ENCODE measurements at regions not wholly inside any gene's neighbourhood (a gene's known extent, or its start where the extent isn't known, plus 50 kb on each side); places are given as distances from the start of the nearest gene placed in this dataset.

DNA sequence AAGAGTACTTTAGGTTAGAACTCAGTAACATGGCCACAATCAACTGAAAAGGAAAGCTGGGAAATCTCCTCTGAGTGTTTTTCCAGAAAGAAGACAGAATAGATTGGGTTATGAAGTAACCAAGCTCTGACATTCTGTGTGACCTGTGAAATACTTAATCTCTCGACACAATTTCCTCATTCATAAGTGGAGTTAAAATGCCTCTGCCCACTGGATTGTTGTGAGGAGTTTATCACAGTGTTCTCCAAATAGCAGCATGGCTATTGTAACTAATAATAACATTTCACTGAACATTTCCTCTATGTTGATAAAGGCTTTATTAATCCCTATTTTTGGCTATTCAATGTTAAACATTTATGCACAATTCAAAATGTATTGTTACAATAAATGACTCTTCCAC lies 311.0 kb downstream of the GABRB2 start:
- DNase-seq (ENCODE audit: low read depth in 2 of 2): no peak

GRCh38 chr5:161233553-161233952 lies 313.0 kb downstream of the GABRB2 start:
- no peak for DNase-seq (ENCODE audit: low read depth in 2 of 2)

- no peak for DNase-seq (ENCODE audit: low read depth in 2 of 2)
These were observed 316.3 kb downstream of the GABRB2 start for GRCh38 chr5:161230221-161230620.

GRCh38 chr5:161219816-161220215 lies 326.7 kb downstream of the GABRB2 start:
- no peak for DNase-seq (ENCODE audit: low read depth in 2 of 2)

- no peak for DNase-seq (ENCODE audit: low read depth in 2 of 2)
These were observed 329.6 kb downstream of the GABRB2 start for GRCh38 chr5:161216877-161217276.

DNA sequence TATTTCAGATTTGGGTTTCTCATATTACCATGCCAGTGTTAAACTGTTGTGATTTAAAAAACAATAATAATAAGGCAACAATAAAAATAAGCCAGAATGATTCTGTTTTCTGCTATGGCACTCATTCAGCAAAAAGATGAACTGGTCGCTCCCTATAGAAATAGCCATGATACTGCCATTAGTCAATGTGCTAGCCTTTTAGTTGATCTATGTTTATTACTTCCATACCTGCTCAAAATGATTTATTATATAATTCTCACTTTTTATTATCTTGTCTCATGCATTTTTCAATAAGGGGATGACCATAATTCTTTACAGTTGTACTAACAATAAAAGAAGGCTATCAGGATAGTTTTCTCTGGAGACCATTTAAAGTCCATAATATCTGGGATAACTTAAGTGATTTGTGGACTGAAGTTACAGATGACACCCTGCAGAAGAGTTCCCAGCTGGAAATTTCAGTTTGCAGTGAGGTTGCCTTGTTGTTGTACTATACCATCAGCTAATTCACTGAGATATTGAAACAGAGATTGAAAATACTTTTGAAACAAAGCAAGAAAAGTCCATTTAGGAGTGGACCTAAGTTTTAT lies 334.3 kb downstream of the GABRB2 start:
- DNase-seq (ENCODE audit: low read depth in 2 of 2): no peak

GRCh38 chr5:161201558-161201957 lies 345.0 kb downstream of the GABRB2 start:
- no peak for DNase-seq (ENCODE audit: low read depth in 2 of 2)

DNA sequence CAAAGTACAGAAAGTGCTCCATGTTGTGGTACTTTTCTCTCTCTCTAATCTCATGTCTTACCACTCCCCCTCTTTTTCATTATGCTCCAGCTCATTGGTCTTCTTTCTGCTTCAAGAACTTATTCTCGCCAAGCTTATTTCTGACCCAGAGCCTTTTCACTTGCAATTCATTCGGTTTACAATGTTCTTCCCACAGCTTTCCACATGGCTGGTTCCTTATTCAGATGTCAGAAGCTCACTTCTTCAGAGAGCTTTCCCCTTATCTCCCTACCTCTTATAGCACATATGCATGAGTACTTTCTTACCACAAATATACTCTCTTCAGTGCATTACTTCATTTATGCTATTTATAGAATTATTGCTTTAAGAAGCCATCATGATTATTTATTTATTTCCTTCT lies 338.8 kb upstream of the ATP10B start:
- DNase-seq (ENCODE audit: low read depth in 2 of 2): no peak

GRCh38 chr5:161190086-161190485 lies 338.1 kb upstream of the ATP10B start:
- peak; percentile 31 to 38 for DNase-seq (ENCODE audit: low read depth in 2 of 2)

DNA sequence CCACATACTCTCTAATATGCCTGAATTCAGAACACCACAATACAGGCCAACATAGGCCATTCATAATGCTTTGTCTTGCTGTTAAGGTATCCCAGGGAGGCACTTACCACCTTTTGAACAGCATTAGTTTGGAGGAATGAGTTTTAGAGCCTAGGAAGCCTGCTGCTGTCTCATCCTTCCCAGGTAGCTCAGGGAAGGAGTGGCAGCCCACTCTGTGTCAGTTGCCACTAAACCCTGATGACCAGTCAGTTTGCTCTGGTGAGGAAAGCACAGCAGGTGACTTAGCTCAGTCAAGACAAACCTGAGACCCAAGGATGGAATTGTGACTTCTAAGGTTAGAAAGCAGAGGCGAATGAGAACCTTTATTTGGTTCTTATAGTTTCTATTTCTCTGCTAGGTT lies 337.4 kb upstream of the ATP10B start:
- DNase-seq (ENCODE audit: low read depth in 2 of 2): no peak

DNA sequence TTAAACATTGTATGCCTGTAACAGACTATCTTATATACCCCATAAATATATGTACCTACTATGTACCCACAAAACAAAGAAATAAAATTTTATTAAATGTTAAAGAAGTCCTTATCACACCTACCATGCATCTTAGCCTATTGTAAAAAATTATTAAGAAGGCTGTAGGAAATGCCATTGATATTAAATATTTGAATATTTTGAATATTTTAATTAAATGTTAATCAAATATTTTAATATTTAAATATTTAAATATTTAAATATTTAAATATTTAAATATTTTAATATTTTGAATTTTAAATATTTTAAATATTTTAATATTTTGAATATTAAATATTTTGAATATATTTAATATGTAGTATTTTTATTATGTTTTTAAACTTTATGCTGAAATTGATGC lies 331.5 kb upstream of the ATP10B start:
- no peak for DNase-seq (ENCODE audit: low read depth in 2 of 2)

GRCh38 chr5:161176221-161176620 lies 324.2 kb upstream of the ATP10B start:
- no peak for DNase-seq (ENCODE audit: low read depth in 2 of 2)

- DNase-seq (ENCODE audit: low read depth in 2 of 2): no peak
These were observed 317.8 kb upstream of the ATP10B start for GRCh38 chr5:161169776-161170175.

DNA sequence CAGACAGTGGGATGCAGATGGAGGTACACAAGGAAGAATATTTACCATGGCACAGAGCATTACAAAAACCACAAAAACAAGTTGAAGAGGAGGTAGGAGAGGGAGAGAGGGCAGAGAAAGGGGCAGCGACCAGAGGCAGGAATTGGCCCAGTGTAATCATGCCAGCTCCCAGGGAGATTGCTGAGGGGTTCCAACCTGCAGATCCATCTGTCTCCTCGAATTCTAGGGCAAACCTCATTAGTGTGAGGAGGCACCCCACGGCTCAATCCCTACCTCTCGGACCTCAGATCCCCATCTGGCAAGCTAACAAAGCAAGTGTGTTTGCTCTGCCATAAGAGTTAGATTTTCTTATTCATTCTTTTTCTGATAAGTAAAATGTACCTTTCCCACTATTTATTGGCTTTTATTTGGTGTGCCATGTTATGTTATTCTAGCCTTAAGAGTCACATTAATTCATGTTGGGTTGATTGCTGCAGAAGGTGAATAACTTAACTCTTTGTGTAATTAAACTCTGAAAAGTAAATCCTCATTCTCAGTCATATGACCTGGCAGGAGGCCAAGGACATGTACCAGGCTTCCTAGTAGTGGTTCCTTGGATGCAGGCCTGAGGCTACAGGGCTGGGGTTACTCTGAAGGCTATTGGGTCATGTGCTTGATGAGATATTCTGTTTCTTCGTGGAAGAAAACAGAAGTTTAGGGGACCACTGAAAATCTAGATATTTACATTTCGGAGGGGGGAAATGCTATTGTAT lies 315.2 kb upstream of the ATP10B start:
- DNase-seq (ENCODE audit: low read depth in 2 of 2): no peak

DNA sequence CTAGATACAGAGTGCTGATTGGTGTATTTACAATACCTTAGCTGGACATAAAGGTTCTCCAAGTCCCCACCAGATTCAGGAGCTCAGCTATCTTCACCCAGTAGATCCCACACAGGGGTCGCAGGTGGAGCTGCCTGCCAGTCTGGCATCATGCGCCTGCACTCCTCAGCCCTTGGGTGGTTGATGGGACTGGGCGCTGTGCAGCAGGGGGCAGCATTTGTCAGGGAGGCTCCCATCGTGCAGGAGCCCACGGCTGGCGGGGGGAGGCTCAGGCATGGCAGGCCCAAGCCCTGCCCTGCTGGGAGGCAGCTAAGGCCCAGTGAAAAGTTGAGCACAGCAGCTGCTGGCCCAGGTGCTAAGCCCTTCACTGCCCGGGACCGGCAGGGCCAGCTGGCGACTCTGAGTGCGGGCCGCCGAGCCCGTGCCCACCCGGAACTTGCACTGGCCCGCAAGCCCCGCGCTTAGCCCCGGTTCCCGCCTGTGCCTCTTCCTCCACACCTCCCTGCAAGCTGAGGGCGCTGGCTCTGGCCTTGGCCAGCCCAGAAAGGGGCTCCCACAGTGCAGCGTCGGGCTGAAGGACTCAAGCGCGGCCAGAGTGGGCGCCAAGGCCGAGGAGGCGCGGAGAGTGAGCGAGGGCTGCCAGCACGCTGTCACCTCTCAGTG lies 314.1 kb upstream of the ATP10B start:
- no peak for DNase-seq (ENCODE audit: low read depth in 2 of 2)

- DNase-seq (ENCODE audit: low read depth in 2 of 2): no peak
These were observed 305.9 kb upstream of the ATP10B start for GRCh38 chr5:161157925-161158324.

- no peak for DNase-seq (ENCODE audit: low read depth in 2 of 2)
These were observed 303.4 kb upstream of the ATP10B start for GRCh38 chr5:161155451-161155850.

DNA sequence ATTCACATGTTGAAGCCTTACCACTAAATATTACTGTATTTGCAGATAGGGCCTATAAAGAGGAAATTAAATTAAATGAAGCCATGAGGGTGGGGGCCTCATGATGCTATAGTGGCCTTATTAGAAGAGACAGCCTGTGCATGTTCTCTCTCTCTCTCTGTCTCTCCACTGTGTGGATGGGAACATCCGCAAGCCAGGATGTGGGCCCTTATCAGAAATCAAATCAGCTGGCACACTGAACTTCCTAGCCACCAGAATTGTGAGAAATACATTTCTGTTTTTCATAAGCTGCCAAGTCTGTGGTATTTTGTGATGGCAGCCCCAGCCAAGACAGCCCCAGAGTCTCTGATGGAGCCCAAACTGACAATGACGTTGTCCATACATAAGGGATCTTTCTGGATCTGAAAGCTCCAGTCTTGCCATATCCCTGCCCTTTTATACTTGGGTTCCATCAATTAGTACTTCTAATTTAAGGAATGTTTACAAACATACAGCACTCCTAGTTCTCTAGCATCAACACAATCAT lies 300.5 kb upstream of the ATP10B start:
- no peak for DNase-seq (ENCODE audit: low read depth in 2 of 2)

DNA sequence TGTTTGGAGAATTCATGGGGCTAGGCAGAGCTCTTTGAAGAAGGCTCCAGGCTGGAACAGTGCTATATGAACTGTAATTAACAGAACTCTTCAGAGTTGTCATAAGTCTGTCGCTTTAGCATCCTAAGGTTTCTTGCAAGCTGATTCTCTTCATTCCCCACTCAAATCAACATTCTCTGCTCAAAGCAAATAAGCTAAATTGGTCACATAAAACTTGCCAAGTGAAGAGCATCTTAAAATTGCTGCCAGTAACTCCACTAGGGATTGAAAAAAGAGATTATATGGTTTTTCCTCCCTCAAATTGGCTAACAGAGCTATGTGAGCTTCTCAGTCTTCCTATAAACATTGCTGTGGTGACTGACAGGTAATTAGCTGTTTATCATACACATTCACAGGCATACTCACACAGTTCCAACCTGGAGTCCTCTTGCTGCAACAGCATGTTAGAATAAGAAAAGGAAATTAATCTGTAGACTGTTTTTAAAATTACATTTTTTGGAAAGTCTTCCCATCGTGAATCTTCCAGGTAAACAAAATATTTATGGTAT lies 298.5 kb upstream of the ATP10B start:
- no peak for DNase-seq (ENCODE audit: low read depth in 2 of 2)

DNA sequence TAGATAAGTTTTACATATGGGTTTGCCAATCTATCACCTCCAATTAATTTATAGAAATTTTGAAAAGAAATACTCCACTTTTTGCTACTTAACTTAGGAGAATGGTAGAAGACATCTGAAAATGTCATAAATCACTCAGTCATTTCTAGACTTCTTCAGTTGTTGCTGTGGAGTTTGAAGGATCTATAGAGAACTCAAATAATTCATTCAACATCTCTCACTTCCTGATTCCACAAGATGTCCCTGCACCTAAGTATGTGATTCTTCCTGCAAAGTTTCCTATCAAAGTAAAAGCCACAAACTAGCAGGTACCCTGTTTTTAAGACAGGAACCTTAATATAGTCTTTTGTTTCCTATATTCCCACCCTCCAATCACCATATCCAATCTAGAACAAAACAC lies 297.1 kb upstream of the ATP10B start:
- DNase-seq (ENCODE audit: low read depth in 2 of 2): no peak

DNA sequence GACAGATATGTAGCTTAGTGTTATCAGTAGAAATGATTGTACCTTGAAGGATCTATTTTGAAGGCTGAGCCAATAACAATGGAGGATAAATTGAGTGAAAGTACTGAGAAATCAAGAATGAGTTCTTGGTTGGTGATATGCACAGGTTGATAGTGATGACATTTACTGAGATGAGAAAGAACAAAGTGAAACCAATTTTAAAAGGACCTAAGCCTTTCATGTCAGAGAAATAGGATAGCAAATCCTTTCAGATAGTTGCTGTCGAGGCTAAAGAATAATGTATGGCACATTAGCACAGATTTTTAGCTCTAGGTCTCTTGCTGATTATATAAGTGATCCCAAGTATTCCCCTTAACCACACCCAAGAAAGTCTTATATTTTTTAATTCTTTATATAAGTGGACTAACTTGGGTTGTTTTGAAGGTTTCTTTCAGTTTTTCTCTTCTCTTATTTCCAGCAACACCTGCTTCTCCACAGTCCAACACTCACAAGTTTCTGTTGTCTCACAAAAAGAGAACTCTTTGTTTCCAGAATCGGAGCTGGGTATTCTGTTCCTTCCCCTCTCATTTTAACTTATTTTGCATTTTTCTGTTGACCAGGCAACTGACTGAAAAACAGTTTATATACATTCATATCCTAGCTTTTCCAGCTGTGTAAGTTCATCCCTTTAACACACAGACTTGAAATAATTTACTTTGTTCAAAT lies 286.9 kb upstream of the ATP10B start:
- no peak for DNase-seq (ENCODE audit: low read depth in 2 of 2)

DNA sequence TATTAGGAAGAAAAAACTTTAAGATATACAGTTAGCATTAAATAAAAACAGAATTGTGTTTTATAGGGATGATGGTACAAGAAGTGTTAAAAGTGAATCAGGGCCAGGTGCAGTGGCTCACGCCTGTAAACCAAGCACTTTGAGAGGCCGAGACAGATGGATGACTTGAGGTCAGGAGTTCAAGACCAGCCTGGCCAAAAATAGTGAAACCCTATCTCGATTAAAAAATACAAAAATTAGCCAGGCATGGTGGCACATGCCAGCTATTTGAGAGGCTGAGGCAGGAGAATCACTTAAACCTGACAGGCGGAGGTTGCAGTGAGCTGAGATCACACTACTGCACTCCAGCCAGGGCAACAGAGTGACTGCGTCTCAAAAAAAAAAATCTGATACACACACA lies 282.9 kb upstream of the ATP10B start:
- DNase-seq (ENCODE audit: low read depth in 2 of 2): no peak

Data from fibroblast of skin of left quadriceps (primary cell).